Mesendoderm (in vitro differentiated cells): ENCODE measurements at regions not wholly inside any gene's neighbourhood (a gene's known extent, or its start where the extent isn't known, plus 50 kb on each side); places are given as distances from the start of the nearest gene placed in this dataset.

Source experiments
- DNase-seq: peaks from one replicate; pipeline ENCODE4 v3.0.0; 2013
- H2AK5ac ChIP-seq: 2 replicates; pipeline ENCODE4 v1.6.1; 2013; ENCODE audit warnings: low read length, inconsistent platforms
- H2BK120ac ChIP-seq: 2 replicates; pipeline ENCODE4 v1.6.1; 2013; ENCODE audit warnings: low read depth, mild to moderate bottlenecking, low read length, moderate library complexity, mixed read lengths
- H2BK15ac ChIP-seq: replicated peaks from 2 replicates; pipeline ENCODE4 v1.6.1; 2013; ENCODE audit warnings: low read depth, mild to moderate bottlenecking, moderate library complexity
- H2BK5ac ChIP-seq: 2 replicates; pipeline ENCODE4 v1.6.1; 2013; ENCODE audit warnings: low read length, inconsistent platforms
- H3K18ac ChIP-seq: 2 replicates; pipeline ENCODE4 v1.6.1; 2013; ENCODE audit warnings: mild to moderate bottlenecking, low read length, mixed read lengths
- H3K23ac ChIP-seq: one replicate; pipeline ENCODE4 v1.6.1; 2013; ENCODE audit warnings: low read length
- H3K27ac ChIP-seq: 2 replicates; pipeline ENCODE4 v1.5.1; 2013; ENCODE audit warnings: low read depth, mild to moderate bottlenecking, inconsistent platforms, low read length, moderate library complexity
- H3K27me3 ChIP-seq: 2 replicates; pipeline ENCODE4 v1.6.1; 2013; ENCODE audit warnings: low read length, control low read depth, mild to moderate bottlenecking, inconsistent platforms; ENCODE audit not compliant: insufficient read depth, poor library complexity
- H3K36me3 ChIP-seq: 2 replicates; pipeline ENCODE4 v1.6.1; 2013; ENCODE audit warnings: low read length, inconsistent platforms; ENCODE audit not compliant: control insufficient read depth, insufficient read depth
- H3K4ac ChIP-seq: one replicate; pipeline ENCODE4 v1.6.1; 2013; ENCODE audit warnings: low read depth, mild to moderate bottlenecking, low read length, moderate library complexity
- H3K4me1 ChIP-seq: 2 replicates; pipeline ENCODE4 v1.6.1; 2013; ENCODE audit warnings: low read depth, low read length, inconsistent platforms; ENCODE audit not compliant: control insufficient read depth
- H3K4me2 ChIP-seq: 2 replicates; pipeline ENCODE4 v1.6.1; 2013; ENCODE audit warnings: low read length
- H3K4me3 ChIP-seq: 2 replicates; pipeline ENCODE4 v1.5.1; 2013; ENCODE audit warnings: mild to moderate bottlenecking, low read length
- H3K56ac ChIP-seq: one replicate; pipeline ENCODE4 v1.6.1; 2013; ENCODE audit warnings: low read length
- H3K79me1 ChIP-seq: 2 replicates; pipeline ENCODE4 v1.6.1; 2013; ENCODE audit warnings: low read length, inconsistent platforms
- H3K79me2 ChIP-seq: 2 replicates; pipeline ENCODE4 v1.6.1; 2013; ENCODE audit warnings: mild to moderate bottlenecking, low read length; ENCODE audit not compliant: control insufficient read depth, insufficient read depth
- H3K9ac ChIP-seq: 2 replicates; pipeline ENCODE4 v1.6.1; 2013; ENCODE audit warnings: low read length, inconsistent platforms
- H4K5ac ChIP-seq: one replicate; pipeline ENCODE4 v1.6.1; 2013; ENCODE audit warnings: low read length
- H4K8ac ChIP-seq: one replicate; pipeline ENCODE4 v1.6.1; 2013; ENCODE audit warnings: low read depth, mild to moderate bottlenecking, control low read depth, low read length, moderate library complexity
- WGBS: extraction: QIAGEN DNeasy Blood & Tissue Kit; methylation state at CpG from one replicate; pipeline ENCODE4 v1.1.7; 2013; ENCODE audit warnings: low lambda C conversion rate, missing lambda C conversion rate; ENCODE audit not compliant: insufficient coverage; ENCODE audit errors: extremely low coverage; 5-methylcytosine and 5-hydroxymethylcytosine counted together

DNA sequence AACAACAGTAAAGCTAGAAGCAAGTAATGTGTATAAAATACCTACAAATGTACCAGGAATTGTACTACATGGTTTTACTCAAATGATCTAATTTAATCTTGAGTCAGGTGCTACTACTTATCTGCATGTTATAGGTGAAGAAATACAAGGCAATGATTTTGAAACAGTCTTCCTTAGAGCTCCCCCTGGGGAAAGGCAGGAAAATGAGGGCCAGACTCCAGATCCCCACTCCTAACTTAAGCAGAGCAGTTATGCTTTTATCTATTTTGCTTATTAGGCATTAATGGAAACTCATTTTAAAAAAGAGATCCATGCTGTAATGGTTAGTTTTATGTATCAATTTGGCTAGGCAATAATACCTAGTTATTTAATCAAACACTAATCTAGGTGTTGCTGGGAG lies 109.3 kb upstream of the CPSF6 start:
- Histone ChIP-seq H3K4ac (no peak overlapping the region), H3K4me3 (no peak overlapping the region), H3K56ac (no peak overlapping the region), H3K9ac (no peak overlapping the region), H2BK120ac (no peak overlapping the region), H3K18ac (no peak overlapping the region), H3K27ac (no peak overlapping the region), H3K23ac (no peak overlapping the region), H3K27me3 (no peaks in the 10 kb centered on the region), H2BK15ac (no peak overlapping the region), H2BK5ac (no peak overlapping the region), H3K79me2 (no peaks in the 10 kb centered on the region), H4K5ac (no peak overlapping the region), H2AK5ac (no peak overlapping the region), H4K8ac (no peak overlapping the region), H3K36me3 (no peaks in the 10 kb centered on the region), H3K4me1 (no peaks in the 10 kb centered on the region), H3K4me2 (no peak overlapping the region), H3K79me1 (no peaks in the 10 kb centered on the region)
- DNase-seq = no peak

DNA sequence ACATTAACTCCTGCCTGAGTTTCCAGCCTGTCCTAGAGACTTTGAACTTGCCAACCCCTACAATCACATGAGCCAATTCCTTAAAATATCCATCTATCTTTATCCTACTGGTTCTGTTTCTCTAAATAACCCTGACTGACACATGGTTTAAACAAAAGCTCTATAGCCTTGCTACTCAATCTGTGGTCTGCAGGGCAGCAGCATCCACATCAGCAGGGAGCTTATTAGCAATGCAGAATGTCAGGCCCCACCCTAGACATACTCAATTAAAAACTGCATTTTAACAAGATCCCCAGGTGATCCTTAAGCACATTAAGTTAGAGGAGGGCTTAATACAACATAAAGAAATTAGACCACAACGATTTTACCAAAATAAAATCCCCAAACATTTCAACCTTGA lies 108.3 kb upstream of the CPSF6 start:
- H3K79me1 ChIP-seq = no peaks in the 10 kb centered on the region
- H3K36me3 ChIP-seq = no peaks in the 10 kb centered on the region
- no peak overlapping the region for H2AK5ac ChIP-seq
- no peak overlapping the region for H3K18ac ChIP-seq
- H2BK120ac ChIP-seq = no peak overlapping the region
- no CpG with 5 or more reads among the region's 1 CpG for WGBS
- H3K9ac ChIP-seq = no peak overlapping the region
- no peaks in the 10 kb centered on the region for H3K4me1 ChIP-seq
- H3K56ac ChIP-seq = no peak overlapping the region
- no peak overlapping the region for H3K4me2 ChIP-seq
- no peaks in the 10 kb centered on the region for H3K79me2 ChIP-seq
- H2BK15ac ChIP-seq = no peak overlapping the region
- H3K4ac ChIP-seq = no peak overlapping the region
- H4K5ac ChIP-seq = no peak overlapping the region
- no peak overlapping the region for H4K8ac ChIP-seq
- H3K27ac ChIP-seq = no peak overlapping the region
- no peak overlapping the region for H3K23ac ChIP-seq
- DNase-seq = no peak
- no peak overlapping the region for H2BK5ac ChIP-seq
- no peak overlapping the region for H3K4me3 ChIP-seq
- no peaks in the 10 kb centered on the region for H3K27me3 ChIP-seq

DNA sequence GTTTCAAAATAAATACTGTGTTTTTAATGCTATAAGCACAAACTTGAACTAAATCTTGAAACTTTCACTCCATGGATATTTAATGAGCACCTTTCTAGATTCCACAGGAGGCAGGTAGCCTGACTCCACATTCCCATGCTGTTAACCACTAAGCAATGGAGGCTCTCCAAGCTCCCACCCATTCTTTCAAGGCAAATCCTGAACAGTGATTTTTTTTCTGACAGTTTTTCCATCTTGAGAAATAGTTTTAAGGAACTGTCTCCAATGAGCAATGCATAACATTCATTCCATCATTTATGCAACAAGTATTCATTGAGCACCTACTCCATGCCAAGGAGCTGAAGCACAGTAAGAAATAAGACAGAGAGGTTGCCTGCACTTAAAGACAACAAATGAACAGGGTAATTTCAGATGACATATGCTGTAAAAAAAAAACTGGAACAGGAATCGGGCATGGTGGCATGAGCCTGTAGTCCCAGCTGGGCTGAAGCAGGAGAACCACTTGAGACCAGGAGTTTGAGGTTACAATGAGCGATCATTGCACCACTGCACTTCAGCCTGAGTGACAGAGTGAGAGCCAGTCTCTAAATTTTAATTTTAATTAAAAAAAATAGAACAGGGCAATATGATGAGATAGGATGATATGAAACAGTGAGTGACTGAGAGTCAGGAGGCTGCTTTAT lies 102.3 kb upstream of the CPSF6 start:
- no peak overlapping the region for H4K5ac ChIP-seq
- H3K23ac ChIP-seq = no peak overlapping the region

DNA sequence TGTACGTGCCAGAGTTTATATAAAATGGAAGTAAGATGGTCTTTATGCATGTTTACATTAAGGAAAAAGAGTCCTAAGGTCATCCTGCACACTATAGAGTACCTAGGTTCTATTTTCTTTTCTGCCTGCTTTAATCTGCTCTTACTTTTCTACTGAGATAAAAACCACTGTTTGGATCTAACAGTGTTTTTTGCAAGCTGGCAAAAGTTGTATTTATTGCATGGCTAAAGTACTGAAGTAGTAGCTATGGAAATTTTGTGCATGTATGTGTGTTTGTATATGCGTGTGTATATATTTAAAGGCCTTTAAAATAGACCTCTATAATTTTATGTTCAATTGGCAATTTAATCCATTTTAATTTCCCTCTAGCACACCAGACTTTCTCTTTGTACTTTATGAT lies 98.3 kb upstream of the CPSF6 start:
- H3K4ac ChIP-seq = no peak overlapping the region
- H3K18ac ChIP-seq = no peak overlapping the region
- H3K4me2 ChIP-seq = no peak overlapping the region
- H4K8ac ChIP-seq = no peak overlapping the region
- no peaks in the 10 kb centered on the region for H3K79me1 ChIP-seq
- H3K4me1 ChIP-seq = no peaks in the 10 kb centered on the region
- no peak overlapping the region for H3K4me3 ChIP-seq
- H2BK5ac ChIP-seq = no peak overlapping the region
- no peak overlapping the region for H3K27ac ChIP-seq
- WGBS = no CpG with 5 or more reads among the region's 2 CpGs
- no peaks in the 10 kb centered on the region for H3K36me3 ChIP-seq
- no peak overlapping the region for H3K56ac ChIP-seq
- H3K9ac ChIP-seq = no peak overlapping the region
- H2BK15ac ChIP-seq = no peak overlapping the region
- no peaks in the 10 kb centered on the region for H3K27me3 ChIP-seq
- H3K79me2 ChIP-seq = no peaks in the 10 kb centered on the region
- no peak overlapping the region for H2AK5ac ChIP-seq
- H2BK120ac ChIP-seq = no peak overlapping the region
- no peak overlapping the region for H4K5ac ChIP-seq
- no peak for DNase-seq
- no peak overlapping the region for H3K23ac ChIP-seq

More for the DNA sequence above, 102.3 kb upstream of the CPSF6 start:
- H3K18ac ChIP-seq = no peak overlapping the region
- H3K79me2 ChIP-seq = no peaks in the 10 kb centered on the region
- H2BK5ac ChIP-seq = no peak overlapping the region
- no peak overlapping the region for H3K4ac ChIP-seq
- H3K4me2 ChIP-seq = no peak overlapping the region
- no peak overlapping the region for H2AK5ac ChIP-seq
- no peaks in the 10 kb centered on the region for H3K27me3 ChIP-seq
- H3K27ac ChIP-seq = no peak overlapping the region
- no peak overlapping the region for H3K56ac ChIP-seq
- DNase-seq = no peak
- no peak overlapping the region for H2BK120ac ChIP-seq
- H3K9ac ChIP-seq = no peak overlapping the region
- H3K79me1 ChIP-seq = no peaks in the 10 kb centered on the region
- H4K8ac ChIP-seq = no peak overlapping the region
- no CpG with 5 or more reads among the region's 2 CpGs for WGBS
- no peak overlapping the region for H3K4me3 ChIP-seq
- H3K36me3 ChIP-seq = no peaks in the 10 kb centered on the region
- no peaks in the 10 kb centered on the region for H3K4me1 ChIP-seq
- H2BK15ac ChIP-seq = no peak overlapping the region

DNA sequence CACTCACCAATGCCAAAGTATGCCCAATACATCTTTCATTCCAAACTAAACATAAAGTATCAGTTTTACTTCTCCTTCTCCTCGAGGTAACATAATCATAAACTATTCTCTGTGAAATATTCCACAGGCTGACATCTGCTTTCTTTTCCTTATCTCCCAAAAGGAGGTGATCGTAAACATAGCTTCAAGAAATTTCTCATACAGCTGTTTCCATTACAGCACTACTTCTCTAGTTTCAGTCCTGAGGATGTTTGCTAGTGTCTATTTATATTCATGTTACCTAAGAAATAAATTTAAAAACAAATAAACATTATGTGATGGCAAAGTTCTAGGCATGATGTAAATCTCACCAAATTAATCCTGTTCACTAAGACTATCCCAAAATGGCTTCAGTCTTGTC lies 90.1 kb upstream of the CPSF6 start:
- H2BK120ac ChIP-seq = no peak overlapping the region
- no peak overlapping the region for H3K23ac ChIP-seq
- no peaks in the 10 kb centered on the region for H3K79me1 ChIP-seq
- DNase-seq = no peak
- no peak overlapping the region for H2BK5ac ChIP-seq
- no peaks in the 10 kb centered on the region for H3K4me1 ChIP-seq
- no peak overlapping the region for H4K8ac ChIP-seq
- H3K4ac ChIP-seq = no peak overlapping the region
- H3K56ac ChIP-seq = no peak overlapping the region
- no CpG with 5 or more reads among the region's 2 CpGs for WGBS
- no peaks in the 10 kb centered on the region for H3K27me3 ChIP-seq
- no peak overlapping the region for H4K5ac ChIP-seq
- H3K27ac ChIP-seq = no peak overlapping the region
- no peak overlapping the region for H3K4me3 ChIP-seq
- no peak overlapping the region for H2AK5ac ChIP-seq
- no peak overlapping the region for H3K18ac ChIP-seq
- H3K9ac ChIP-seq = no peak overlapping the region
- no peaks in the 10 kb centered on the region for H3K79me2 ChIP-seq
- H2BK15ac ChIP-seq = no peak overlapping the region
- no peak overlapping the region for H3K4me2 ChIP-seq
- H3K36me3 ChIP-seq = no peaks in the 10 kb centered on the region

DNA sequence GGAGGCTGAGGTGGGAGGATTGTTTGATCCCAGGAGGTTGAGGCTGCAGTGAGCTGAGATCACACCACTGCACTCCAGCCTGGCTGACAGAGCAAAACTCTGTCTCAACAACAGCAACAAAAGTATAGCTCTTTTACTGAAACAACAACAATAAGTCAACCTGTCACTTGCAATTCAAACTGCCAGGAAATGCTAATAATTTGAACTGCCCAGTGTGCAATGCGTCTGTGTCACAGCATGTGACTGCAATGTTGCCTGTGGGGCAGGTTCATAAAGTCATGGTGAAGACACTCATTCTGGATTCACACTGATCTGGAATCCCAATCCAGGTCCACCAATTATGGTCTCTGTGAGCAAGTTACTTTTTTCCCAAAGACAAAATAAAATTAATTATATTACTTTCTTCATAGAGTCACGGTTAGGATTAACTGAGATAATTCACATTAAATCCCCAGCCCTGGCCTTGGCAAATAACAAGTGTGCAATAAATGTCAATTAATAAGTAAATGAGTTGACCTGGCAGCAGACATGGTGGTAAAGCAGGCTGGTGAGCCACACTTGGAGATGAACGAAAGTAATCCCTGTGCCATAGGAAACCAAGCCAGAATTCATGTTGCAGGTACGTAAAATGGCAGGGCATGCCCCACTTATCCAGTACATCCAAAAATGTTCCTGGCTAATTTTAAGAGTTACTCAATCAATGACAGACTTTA lies 89.1 kb upstream of the CPSF6 start:
- no peak overlapping the region for H2AK5ac ChIP-seq
- H2BK5ac ChIP-seq = no peak overlapping the region
- no peak overlapping the region for H3K18ac ChIP-seq
- H3K27me3 ChIP-seq = no peaks in the 10 kb centered on the region
- no peak overlapping the region for H3K23ac ChIP-seq
- H3K79me2 ChIP-seq = no peaks in the 10 kb centered on the region
- H3K27ac ChIP-seq = no peak overlapping the region
- H3K4ac ChIP-seq = no peak overlapping the region
- no peak overlapping the region for H2BK120ac ChIP-seq
- no peaks in the 10 kb centered on the region for H3K79me1 ChIP-seq
- WGBS = no CpG with 5 or more reads among the region's 4 CpGs
- H3K36me3 ChIP-seq = no peaks in the 10 kb centered on the region
- H3K9ac ChIP-seq = no peak overlapping the region
- H3K4me1 ChIP-seq = no peaks in the 10 kb centered on the region
- H3K4me2 ChIP-seq = no peak overlapping the region
- no peak overlapping the region for H3K4me3 ChIP-seq
- no peak for DNase-seq
- H2BK15ac ChIP-seq = no peak overlapping the region
- H4K5ac ChIP-seq = no peak overlapping the region
- no peak overlapping the region for H3K56ac ChIP-seq
- H4K8ac ChIP-seq = no peak overlapping the region
